Naive thymus-derived CD8-positive, alpha-beta T cell (primary cell): ENCODE measurements at regions not wholly inside any gene's neighbourhood (a gene's known extent, or its start where the extent isn't known, plus 50 kb on each side); places are given as distances from the start of the nearest gene placed in this dataset.

Experiments
- ATAC-seq, 2 donors: fragments of 150-1000 bp; cut with Tn5 transposase in 1 of 2; sonication (Bioruptor Pico), chemical (Tn5 transposase) in 1 of 2; 1 replicate in 1 of 2; 2 replicates in 1 of 2; pipeline ENCODE4 v1.10.0; 2021; ENCODE audit warnings: mild to moderate bottlenecking in 2 of 2, moderate library complexity in 2 of 2
- POLR2A ChIA-PET: fragments of 350-600 bp; sonication (Branson Sonifier 250); formaldehyde crosslinking; loops from one replicate; lab custom pipeline; 2021; ENCODE audit warnings: antibody characterized with exemption; lab: Charles Lee
- DNase-seq, 10 donors: peaks; one replicate each; pipeline versions ENCODE4 v3.0.0 to v3.0.0-alpha.2; 2020 to 2022
- H3K27ac Mint-ChIP-seq, 10 donors: one replicate each; pipeline ENCODE4 v1.8.0; 2020 to 2022; ENCODE audit warnings: mild to moderate bottlenecking in 10 of 10, mixed read lengths in 10 of 10, moderate library complexity in 4 of 10, inconsistent platforms in 1 of 10
- H3K27me3 Mint-ChIP-seq, 5 donors: one replicate each; pipeline ENCODE4 v1.8.0; 2021 to 2022; ENCODE audit warnings: mixed read lengths in 5 of 5
- H3K36me3 Mint-ChIP-seq, 3 donors: one replicate each; pipeline ENCODE4 v1.8.0; 2020 to 2022; ENCODE audit warnings: mixed read lengths in 3 of 3, mild to moderate bottlenecking in 2 of 3, inconsistent platforms in 1 of 3
- H3K4me1 Mint-ChIP-seq, 4 donors: one replicate each; pipeline ENCODE4 v1.8.0; 2021 to 2022; ENCODE audit warnings: mixed read lengths in 4 of 4
- H3K4me3 Mint-ChIP-seq, 10 donors: one replicate each; pipeline ENCODE4 v1.8.0; 2020 to 2022; ENCODE audit warnings: mild to moderate bottlenecking in 10 of 10, mixed read lengths in 10 of 10, moderate library complexity in 6 of 10, inconsistent platforms in 1 of 10
- H3K9me3 Mint-ChIP-seq, 9 donors: one replicate each; pipeline ENCODE4 v1.8.0; 2020 to 2022; ENCODE audit warnings: mixed read lengths in 9 of 9, mild to moderate bottlenecking in 3 of 9, inconsistent platforms in 1 of 9, moderate library complexity in 1 of 9

DNA sequence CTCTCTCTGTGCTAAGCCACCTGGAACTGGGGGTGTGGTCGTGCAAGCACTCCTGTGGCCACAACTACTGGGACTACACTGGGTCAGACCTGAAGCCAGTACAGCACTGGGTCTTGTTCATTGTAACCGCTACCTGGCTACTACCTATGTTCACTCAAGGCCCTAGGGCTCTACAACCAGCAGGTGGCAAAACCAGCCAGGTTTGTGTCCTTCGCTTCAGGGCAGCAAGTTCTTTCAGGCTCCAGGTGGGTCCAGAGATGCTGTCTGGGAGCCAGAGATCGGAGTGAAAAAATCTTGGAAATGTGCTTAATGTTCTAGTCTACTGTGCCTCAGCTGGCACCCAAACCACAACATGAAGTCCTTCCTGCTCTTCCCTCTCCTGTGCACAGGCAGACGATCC is 171.6 kb upstream of the SORCS1 start:
- POLR2A ChIA-PET, result no interaction called here
- Mint-ChIP-seq H3K36me3 (no peaks in the 10 kb centered on the region), H3K27me3 (no peaks in the 10 kb centered on the region), H3K4me3 (no peak overlapping the region), H3K27ac (no peak overlapping the region), H3K9me3 (peaks cover 0 to 22% (median 8%) of the 10 kb centered on the region in 9 donors), H3K4me1 (no peaks in the 10 kb centered on the region)
- DNase-seq (no peak), ATAC-seq (no peak)

- Mint-ChIP-seq H3K27me3 (no peaks in the 10 kb centered on the region), H3K27ac (no peak overlapping the region), H3K4me3 (no peak overlapping the region), H3K4me1 (no peaks in the 10 kb centered on the region), H3K36me3 (no peaks in the 10 kb centered on the region), H3K9me3 (peaks cover 0 to 15% (median 2%) of the 10 kb centered on the region in 9 donors)
- no peak for DNase-seq
- POLR2A ChIA-PET, result no interaction called here
- no peak for ATAC-seq
Observed at GRCh38 chr10:107317592-107317991, 153.1 kb upstream of the SORCS1 start.

- POLR2A ChIA-PET, result no interaction called here
- H3K4me3 Mint-ChIP-seq, result no peak overlapping the region
- no peaks in the 10 kb centered on the region for H3K4me1 Mint-ChIP-seq
- DNase-seq (no peak), ATAC-seq (no peak)
- no peaks in the 10 kb centered on the region for H3K27me3 Mint-ChIP-seq
- H3K36me3 Mint-ChIP-seq, result peaks cover 0 to 4% (median 0%) of the 10 kb centered on the region in 3 donors
- H3K9me3 Mint-ChIP-seq, result peaks cover 0 to 34% (median 7%) of the 10 kb centered on the region in 9 donors
- no peak overlapping the region for H3K27ac Mint-ChIP-seq
Observed at GRCh38 chr10:107303203-107303602, 138.7 kb upstream of the SORCS1 start.

DNA sequence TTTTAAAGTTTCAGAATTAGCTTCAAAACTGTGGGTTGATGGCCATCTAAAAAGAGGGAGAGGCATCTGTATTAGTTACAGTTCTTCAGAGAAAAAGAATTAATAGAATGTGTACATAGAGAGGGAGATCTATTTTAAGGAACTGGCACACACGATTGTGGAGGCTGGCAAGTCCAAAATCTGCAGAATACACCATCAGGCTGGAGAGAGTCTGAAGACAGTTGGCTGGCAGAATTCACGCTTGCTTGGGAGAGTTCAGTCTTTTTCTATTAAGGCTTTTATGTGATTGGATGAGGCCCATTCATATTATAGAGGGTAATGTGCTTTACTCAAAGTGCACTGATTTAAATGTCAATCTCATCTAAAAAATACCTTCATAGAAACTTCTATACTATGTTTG is 135.1 kb upstream of the SORCS1 start:
- ATAC-seq (no peak), DNase-seq (no peak)
- Mint-ChIP-seq H3K4me1 (no peaks in the 10 kb centered on the region), H3K36me3 (peaks cover 0 to 4% (median 0%) of the 10 kb centered on the region in 3 donors), H3K27me3 (no peaks in the 10 kb centered on the region), H3K27ac (no peak overlapping the region), H3K4me3 (no peak overlapping the region), H3K9me3 (peaks cover 0 to 48% (median 8%) of the 10 kb centered on the region in 9 donors)
- POLR2A ChIA-PET, result no interaction called here

DNA sequence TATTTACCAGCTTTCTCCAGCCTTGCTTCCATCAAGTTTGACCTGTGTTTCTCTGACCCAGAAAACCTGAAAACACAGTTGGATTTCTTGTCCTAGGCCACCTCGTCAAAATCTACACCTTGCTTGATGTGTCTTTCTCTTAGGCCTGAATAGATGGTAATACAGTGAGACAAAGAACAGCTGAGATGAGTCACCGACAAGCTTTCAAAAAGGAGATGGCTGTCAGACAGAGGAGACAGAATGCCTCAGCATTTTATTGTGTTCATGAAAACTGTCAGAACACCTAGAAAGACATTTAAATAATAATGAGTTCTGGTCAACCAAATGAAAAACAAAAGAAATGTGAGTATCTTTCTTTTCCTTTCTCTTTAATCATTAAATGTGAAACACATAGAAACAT is 119.7 kb upstream of the SORCS1 start:
- no peaks in the 10 kb centered on the region for H3K4me1 Mint-ChIP-seq
- POLR2A ChIA-PET, result no interaction called here
- H3K4me3 Mint-ChIP-seq, result no peak overlapping the region

GRCh38 chr10:107280293-107280692 is 115.8 kb upstream of the SORCS1 start:
- POLR2A ChIA-PET, result no interaction called here
- no peak overlapping the region for H3K4me3 Mint-ChIP-seq
- H3K9me3 Mint-ChIP-seq, result peaks cover 0 to 30% (median 14%) of the 10 kb centered on the region in 9 donors
- H3K27me3 Mint-ChIP-seq, result no peaks in the 10 kb centered on the region
- H3K36me3 Mint-ChIP-seq, result peaks cover 0 to 4% (median 0%) of the 10 kb centered on the region in 3 donors
- DNase-seq (no peak), ATAC-seq (no peak)
- H3K27ac Mint-ChIP-seq, result no peak overlapping the region
- no peaks in the 10 kb centered on the region for H3K4me1 Mint-ChIP-seq

More for the DNA sequence above, 119.7 kb upstream of the SORCS1 start:
- Mint-ChIP-seq H3K27me3 (no peaks in the 10 kb centered on the region), H3K36me3 (peaks cover 0 to 4% (median 0%) of the 10 kb centered on the region in 3 donors), H3K27ac (no peak overlapping the region), H3K9me3 (peaks cover 5 to 33% (median 16%) of the 10 kb centered on the region in 9 donors)
- no peak for ATAC-seq
- no peak for DNase-seq

DNA sequence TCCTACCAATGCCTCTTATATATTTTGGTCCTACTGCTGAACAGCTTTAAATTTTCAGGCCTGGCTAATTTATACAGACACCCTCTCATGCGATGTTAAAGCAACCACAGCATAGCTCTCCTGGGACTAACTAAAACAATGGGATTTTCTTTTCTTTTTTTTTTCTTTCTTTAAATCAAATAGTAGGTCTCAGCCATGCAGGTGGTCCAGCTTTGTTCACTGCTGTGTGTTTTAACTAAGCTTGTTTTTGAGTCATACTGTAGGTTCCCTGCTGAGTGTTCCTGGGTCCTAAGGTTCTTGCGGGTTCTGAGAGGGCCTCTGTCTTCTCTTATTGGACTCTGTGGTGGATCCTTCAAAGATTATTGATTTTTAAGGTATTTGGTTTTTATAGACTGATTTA is 113.1 kb upstream of the SORCS1 start:
- ATAC-seq (no peak), DNase-seq (no peak)
- POLR2A ChIA-PET, result no interaction called here
- Mint-ChIP-seq H3K36me3 (peaks cover 0 to 4% (median 0%) of the 10 kb centered on the region in 3 donors), H3K27ac (no peak overlapping the region), H3K9me3 (peaks cover 0 to 24% (median 14%) of the 10 kb centered on the region in 9 donors), H3K4me3 (no peak overlapping the region), H3K4me1 (no peaks in the 10 kb centered on the region), H3K27me3 (no peaks in the 10 kb centered on the region)

- H3K27me3 Mint-ChIP-seq, result no peaks in the 10 kb centered on the region
Observed at GRCh38 chr10:107275806-107276205, 111.3 kb upstream of the SORCS1 start.

GRCh38 chr10:107269626-107270025 is 105.1 kb upstream of the SORCS1 start:
- no peaks in the 10 kb centered on the region for H3K4me1 Mint-ChIP-seq
- H3K36me3 Mint-ChIP-seq, result no peaks in the 10 kb centered on the region
- no peak for ATAC-seq
- H3K4me3 Mint-ChIP-seq, result no peak overlapping the region
- POLR2A ChIA-PET, result no interaction called here
- H3K27me3 Mint-ChIP-seq, result no peaks in the 10 kb centered on the region
- H3K27ac Mint-ChIP-seq, result no peak overlapping the region
- DNase-seq, result no peak
- H3K9me3 Mint-ChIP-seq, result peaks cover 1 to 27% (median 8%) of the 10 kb centered on the region in 9 donors

More at GRCh38 chr10:107275806-107276205, 111.3 kb upstream of the SORCS1 start:
- H3K27ac Mint-ChIP-seq, result no peak overlapping the region
- H3K36me3 Mint-ChIP-seq, result peaks cover 0 to 4% (median 0%) of the 10 kb centered on the region in 3 donors
- no peak overlapping the region for H3K4me3 Mint-ChIP-seq
- H3K4me1 Mint-ChIP-seq, result no peaks in the 10 kb centered on the region
- DNase-seq (no peak), ATAC-seq (no peak)
- H3K9me3 Mint-ChIP-seq, result peaks cover 0 to 17% (median 7%) of the 10 kb centered on the region in 9 donors
- POLR2A ChIA-PET, result no interaction called here

GRCh38 chr10:107264742-107265141 is 100.2 kb upstream of the SORCS1 start:
- H3K4me3 Mint-ChIP-seq, result no peak overlapping the region
- POLR2A ChIA-PET, result no interaction called here
- no peak for ATAC-seq
- DNase-seq, result no peak
- peaks cover 4 to 33% (median 7%) of the 10 kb centered on the region in 9 donors for H3K9me3 Mint-ChIP-seq
- no peaks in the 10 kb centered on the region for H3K4me1 Mint-ChIP-seq
- no peaks in the 10 kb centered on the region for H3K36me3 Mint-ChIP-seq
- H3K27me3 Mint-ChIP-seq, result no peaks in the 10 kb centered on the region
- H3K27ac Mint-ChIP-seq, result no peak overlapping the region

GRCh38 chr10:107244122-107244521 is 79.6 kb upstream of the SORCS1 start:
- no peaks in the 10 kb centered on the region for H3K36me3 Mint-ChIP-seq

GRCh38 chr10:107238275-107238674 is 73.8 kb upstream of the SORCS1 start:
- POLR2A ChIA-PET, result no interaction called here
- H3K9me3 Mint-ChIP-seq, result peaks cover 0 to 37% (median 5%) of the 10 kb centered on the region in 9 donors
- H3K4me3 Mint-ChIP-seq, result no peak overlapping the region
- H3K4me1 Mint-ChIP-seq, result no peaks in the 10 kb centered on the region
- H3K27me3 Mint-ChIP-seq, result no peaks in the 10 kb centered on the region
- H3K36me3 Mint-ChIP-seq, result peaks cover 0 to 1% (median 0%) of the 10 kb centered on the region in 3 donors
- ATAC-seq (no peak), DNase-seq (no peak)
- no peak overlapping the region for H3K27ac Mint-ChIP-seq

More at GRCh38 chr10:107244122-107244521, 79.6 kb upstream of the SORCS1 start:
- H3K4me3 Mint-ChIP-seq, result no peak overlapping the region
- no peaks in the 10 kb centered on the region for H3K27me3 Mint-ChIP-seq
- H3K27ac Mint-ChIP-seq, result no peak overlapping the region
- no peaks in the 10 kb centered on the region for H3K4me1 Mint-ChIP-seq
- DNase-seq (no peak), ATAC-seq (no peak)
- POLR2A ChIA-PET, result no interaction called here
- peaks cover 0 to 10% (median 3%) of the 10 kb centered on the region in 9 donors for H3K9me3 Mint-ChIP-seq

GRCh38 chr10:107232013-107232412 is 67.5 kb upstream of the SORCS1 start:
- no peak for ATAC-seq
- Mint-ChIP-seq H3K4me3 (no peak overlapping the region), H3K36me3 (peaks cover 0 to 4% (median 0%) of the 10 kb centered on the region in 3 donors), H3K27ac (no peak overlapping the region), H3K4me1 (no peaks in the 10 kb centered on the region), H3K9me3 (peaks cover 0 to 41% (median 11%) of the 10 kb centered on the region in 9 donors), H3K27me3 (no peaks in the 10 kb centered on the region)
- no peak for DNase-seq
- POLR2A ChIA-PET, result no interaction called here

- no peak for ATAC-seq
- H3K27ac Mint-ChIP-seq, result no peak overlapping the region
- peaks cover 0 to 36% (median 11%) of the 10 kb centered on the region in 9 donors for H3K9me3 Mint-ChIP-seq
- H3K4me3 Mint-ChIP-seq, result no peak overlapping the region
- H3K27me3 Mint-ChIP-seq, result no peaks in the 10 kb centered on the region
- DNase-seq, result no peak
- H3K36me3 Mint-ChIP-seq, result peaks cover 0 to 4% (median 0%) of the 10 kb centered on the region in 3 donors
- H3K4me1 Mint-ChIP-seq, result no peaks in the 10 kb centered on the region
- POLR2A ChIA-PET, result no interaction called here
Observed at GRCh38 chr10:107230887-107231286, 66.4 kb upstream of the SORCS1 start.
